Left lobe of liver (tissue), 2 donors: ENCODE measurements at regions not wholly inside any gene's neighbourhood (a gene's known extent, or its start where the extent isn't known, plus 50 kb on each side); places are given as distances from the start of the nearest gene placed in this dataset.

Experiments
- ATAC-seq: fragments of 200-7000 bp; cut with Tn5 transposase; one replicate; pipeline ENCODE4 v1.9.1; 2020; ENCODE audit warnings: mild to moderate bottlenecking, moderate library complexity
- DNase-seq: peaks from one replicate; pipeline ENCODE4 v3.0.0-alpha.2; 2020; ENCODE audit warnings: low spot score
- donor health status: DM: no; HTN: no; CAD: no; lungs with moderate emphysema.
- donor health status: DM: no; HTN: yes; CAD: no.

DNA sequence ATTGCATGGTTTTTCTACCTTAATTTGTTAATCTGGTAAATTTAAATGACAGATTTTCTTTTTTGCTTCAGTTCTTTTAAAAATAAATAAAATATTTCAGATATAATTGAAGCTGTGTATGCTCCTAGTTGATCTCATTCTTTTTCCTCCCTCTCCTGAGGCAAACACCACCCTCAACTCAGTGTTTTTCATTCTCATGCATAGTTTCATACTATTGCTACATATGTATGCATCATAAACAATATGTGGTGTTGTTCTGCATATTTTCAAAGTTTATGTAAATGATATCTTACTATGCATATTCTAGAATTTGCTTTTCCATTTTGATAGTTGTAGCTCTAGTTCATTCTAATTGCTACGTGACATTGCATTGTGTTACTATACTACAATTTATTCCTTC lies 257.2 kb upstream of the POU3F1 start:
- no peak for DNase-seq
- ATAC-seq, result no peak

DNA sequence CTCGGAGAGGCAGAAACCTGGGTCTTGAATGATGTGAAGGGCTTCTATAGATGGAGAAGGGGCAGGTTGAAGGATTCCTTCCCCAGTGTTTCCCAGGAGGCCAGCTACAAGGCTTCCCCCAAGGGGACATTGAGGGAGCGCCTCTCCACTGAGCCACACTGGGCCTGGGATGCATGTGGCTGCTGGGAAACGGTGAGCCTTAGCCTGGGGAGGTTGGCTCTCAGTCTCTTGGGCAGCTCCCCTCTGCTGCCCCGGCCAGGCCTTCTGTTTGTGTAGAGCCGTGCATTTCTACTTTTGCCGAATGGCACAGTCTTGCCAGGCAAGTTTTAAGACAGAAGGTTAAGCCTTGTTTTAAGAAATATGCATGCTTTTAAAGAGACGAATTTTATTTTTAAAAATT lies 254.4 kb upstream of the POU3F1 start:
- ATAC-seq (no peak), DNase-seq (no peak)

DNA sequence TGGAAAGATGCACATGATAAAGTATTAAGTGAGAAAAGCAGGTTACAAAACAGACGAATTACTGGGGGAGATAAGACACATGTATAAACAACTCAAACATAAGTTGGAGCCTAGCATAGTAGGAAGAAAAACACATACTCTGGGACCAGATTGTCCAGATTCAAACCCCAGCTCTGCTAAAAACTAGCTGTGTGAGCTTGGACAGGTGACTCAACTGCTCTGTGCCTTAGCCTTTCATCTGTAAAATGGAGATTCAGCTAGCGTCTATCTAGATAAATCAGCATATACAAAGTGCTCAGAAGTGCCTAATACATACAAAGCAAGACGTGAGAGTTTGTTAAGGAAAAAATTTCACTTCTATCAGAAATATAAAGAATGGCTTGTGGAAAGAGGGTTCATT lies 254.0 kb upstream of the POU3F1 start:
- no peak for ATAC-seq
- DNase-seq, result no peak

- ATAC-seq (no peak), DNase-seq (no peak)
Observed at GRCh38 chr1:38297842-38298241, 251.2 kb upstream of the POU3F1 start.

DNA sequence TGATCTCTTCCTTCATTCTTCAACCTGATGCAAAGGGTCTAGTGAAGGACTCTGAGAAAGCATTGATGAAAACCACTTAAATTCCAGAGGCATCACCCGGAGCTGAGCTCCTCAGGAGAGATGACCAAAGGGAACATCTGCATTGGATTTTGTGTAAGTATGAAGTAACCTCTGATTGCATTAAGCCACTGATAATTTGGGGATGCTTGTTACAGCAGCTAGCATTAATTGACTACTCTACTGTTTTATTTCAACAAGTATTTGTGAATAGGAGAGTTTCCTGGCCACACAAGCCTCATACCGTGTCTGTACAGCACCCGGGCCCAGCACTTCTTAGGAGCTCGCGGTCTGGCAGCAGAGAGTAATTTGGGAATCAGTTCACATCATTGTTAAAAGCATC lies 250.7 kb upstream of the POU3F1 start:
- ATAC-seq, result no peak
- no peak for DNase-seq

DNA sequence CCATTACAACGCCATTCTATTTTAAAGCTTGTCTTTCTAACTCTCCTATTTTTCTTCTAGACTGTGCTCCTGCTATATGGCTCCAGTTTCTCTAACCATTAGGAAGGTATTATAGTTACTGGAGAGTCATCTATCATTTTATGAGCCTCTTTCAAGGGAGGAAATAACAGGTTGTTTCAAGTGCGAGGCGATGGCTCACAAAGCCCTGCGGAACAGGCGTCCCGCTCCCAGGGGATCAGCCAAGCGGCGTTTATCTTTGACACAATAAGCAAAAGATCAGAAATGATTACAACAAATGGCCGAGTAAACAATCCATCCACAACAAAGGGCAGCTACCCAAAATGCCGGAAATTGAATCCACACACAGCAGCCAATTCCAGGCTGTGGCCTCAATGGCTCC lies 249.5 kb upstream of the POU3F1 start:
- no peak for DNase-seq
- no peak for ATAC-seq

DNA sequence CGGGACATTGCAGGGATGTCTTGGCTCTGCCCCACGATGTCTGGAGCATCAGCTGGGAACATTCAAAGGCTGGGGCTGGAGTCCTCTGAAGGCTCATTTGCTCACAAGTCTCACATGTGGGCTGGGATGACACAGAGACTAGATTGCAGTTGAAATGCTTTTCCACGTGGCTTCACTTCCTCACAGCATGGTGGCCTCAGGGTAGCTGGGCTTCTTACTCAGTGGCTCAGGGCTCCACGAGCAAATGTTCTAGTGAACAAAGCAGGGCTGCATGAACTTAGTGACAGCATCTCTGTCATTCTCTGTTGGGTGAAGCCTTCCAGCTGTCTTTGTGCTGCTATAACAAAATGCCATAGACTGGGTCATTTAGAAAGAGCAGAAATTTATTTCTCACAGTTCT lies 247.0 kb upstream of the POU3F1 start:
- DNase-seq (no peak), ATAC-seq (no peak)

GRCh38 chr1:38292969-38293368 lies 246.4 kb upstream of the POU3F1 start:
- no peak for ATAC-seq
- no peak for DNase-seq

DNA sequence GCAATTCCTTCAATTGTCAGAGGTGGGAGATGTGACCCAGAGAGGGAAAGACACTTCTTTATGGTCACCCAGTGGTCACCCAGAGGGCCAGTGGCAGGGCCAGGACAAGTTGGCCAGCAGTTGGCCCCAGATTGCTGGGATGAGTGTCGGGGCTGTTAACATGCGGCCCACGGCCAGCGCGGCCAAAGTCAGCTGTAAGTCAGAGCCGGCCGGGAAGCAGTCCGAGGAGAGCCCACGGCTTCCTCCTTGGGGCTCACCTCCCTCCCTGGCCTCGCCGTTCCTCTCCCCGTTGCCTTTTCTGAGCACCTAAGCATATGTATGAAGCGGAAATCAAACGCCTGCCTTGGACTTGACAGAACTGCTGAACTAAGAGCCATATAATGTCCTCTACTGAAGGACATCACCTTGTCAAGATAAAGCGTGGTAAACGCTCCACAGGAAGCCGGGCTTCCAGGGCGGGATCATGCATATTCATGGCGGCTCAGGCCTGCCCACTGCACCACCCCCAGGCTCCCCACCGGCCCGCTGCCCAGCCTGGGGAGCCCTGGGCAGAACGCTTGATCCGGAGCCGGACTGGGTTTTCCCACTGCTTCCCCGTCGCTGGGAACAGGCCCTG lies 245.4 kb upstream of the POU3F1 start:
- ATAC-seq, result no peak
- DNase-seq, result no peak

DNA sequence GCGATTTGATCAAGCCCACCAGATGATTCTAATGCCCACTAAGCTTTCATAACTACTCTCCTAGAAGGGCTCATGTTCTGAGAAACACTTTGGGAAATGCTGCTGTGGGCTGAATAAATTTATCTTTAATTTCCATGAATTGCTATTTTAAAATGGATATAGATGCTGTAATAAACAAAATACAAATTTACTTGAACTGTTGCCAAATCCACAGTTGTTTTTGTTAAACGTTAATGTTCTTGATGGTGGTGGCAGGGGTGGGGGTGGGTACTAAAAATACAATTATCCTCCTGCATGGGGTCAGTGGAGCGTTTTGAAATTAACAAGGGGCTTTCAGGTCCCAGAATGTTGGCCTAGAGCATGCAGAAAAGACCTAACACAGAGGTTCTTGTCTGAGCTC lies 244.7 kb upstream of the POU3F1 start:
- no peak for DNase-seq
- ATAC-seq, result no peak

DNA sequence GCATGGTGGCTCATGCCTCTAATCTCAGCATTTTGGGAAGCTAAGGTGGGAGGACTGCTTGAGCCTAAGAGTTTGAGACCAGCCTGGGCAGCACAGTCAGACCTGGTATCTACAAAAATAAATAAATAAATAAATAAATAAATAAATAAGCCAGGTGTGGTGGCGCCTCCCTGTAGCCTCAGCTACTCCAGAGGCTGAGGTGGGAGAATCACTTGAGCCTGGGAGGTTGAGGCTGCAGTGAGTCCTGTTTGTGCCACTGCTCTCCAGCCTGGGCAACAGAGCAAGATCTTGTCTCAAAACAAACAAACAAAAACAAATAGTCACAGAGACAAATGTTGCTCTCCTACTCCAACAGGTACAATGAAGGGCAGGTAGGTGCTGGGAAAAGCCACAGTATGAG lies 242.4 kb upstream of the POU3F1 start:
- ATAC-seq, result no peak
- no peak for DNase-seq

GRCh38 chr1:38287547-38287946 lies 241.0 kb upstream of the POU3F1 start:
- peak; percentile 83 for ATAC-seq
- DNase-seq, result no peak

- ATAC-seq (no peak), DNase-seq (no peak)
Observed at GRCh38 chr1:38287036-38287435, 240.4 kb upstream of the POU3F1 start.

DNA sequence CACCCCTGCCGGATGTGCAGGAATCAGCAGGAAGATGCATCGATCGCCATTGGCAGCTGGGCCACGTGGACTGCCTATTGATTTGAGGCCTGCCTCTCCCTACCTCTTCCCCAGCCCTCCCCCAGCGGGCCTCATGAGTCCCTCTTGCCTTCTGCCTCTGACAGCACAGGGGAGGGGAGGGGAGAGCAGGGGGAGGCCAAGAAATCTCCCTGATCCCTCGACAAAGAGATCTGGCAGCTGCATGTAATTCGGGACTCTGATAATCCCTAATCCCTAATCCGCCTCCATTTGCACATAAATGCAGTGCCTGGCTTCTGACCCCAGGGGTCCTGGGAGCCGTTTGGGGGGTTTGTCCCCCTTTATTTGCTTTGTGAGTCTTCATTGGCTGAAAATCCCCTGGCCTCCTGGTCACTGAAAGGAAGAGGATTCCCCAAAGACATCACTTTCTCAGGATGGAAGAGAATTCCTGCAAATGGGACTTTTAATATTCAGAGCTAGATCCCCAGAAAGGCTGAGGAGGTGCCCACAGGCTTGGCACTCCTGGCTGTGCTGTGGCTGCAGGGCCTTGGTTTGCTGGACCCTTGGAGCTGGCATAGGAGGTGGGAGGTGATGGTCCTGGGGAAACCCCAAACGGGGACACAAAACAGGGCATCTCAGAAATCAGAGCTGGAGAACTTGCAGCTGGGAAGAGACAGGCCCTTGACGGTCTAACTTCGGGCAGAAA lies 239.4 kb upstream of the POU3F1 start:
- ATAC-seq (no peak), DNase-seq (peak; percentile 33)

DNA sequence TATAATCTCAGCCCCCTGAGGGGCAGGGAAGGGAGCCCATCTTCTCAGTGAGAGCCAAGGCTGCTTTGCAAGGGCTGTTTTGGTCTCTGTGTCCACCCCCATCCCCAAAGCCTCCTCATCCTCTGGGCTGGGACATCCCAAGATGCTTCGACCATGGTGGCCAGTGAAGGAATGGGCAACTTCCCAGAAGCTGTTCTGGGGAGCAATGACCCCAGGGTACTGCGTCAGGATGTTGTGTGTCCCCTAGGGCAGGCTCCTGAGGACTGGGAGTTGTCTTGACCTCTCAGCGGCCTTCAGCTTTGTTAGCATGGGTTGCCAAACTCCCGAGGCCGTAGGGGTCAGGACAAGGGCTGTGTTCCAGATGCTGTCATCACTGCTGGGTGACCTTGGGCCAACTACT lies 238.4 kb upstream of the POU3F1 start:
- DNase-seq (peak; percentile 50), ATAC-seq (peak; percentile 74)

DNA sequence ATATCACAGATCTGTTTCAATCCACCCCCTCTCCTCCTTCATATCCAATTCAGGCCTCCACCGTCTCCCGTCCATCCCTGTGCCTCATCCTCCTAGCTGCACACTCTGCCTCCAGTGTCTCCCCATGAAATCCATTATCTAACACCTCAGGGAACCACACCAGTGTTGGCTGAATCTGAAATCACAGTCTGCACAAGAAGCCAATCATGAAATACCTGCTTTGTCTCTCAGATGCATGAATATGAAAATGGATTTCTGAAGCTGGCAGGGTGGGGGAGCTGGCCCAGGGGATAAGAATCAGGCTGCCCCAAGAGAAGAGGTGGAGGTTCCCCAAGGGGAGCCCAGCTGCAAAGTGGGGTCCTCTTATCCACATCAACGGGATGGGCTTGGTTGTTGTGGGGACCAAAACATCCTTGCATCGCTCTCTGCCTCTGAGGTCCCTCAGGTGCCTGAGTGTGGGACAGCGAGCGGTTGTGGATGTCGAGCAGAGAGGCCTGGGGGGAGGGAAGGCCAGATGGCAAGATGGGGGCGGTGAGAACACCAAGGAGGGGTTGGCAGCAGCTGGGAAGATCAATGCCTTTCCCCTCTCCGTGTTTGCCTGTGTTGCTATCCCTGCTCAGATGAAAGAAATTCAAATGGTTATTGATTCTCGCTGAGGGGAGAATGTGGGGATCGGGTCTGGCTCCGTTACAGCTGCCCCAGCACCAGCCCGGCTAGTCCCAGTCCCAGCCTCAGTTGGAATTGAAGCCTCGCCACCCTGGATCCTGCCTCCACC lies 237.3 kb upstream of the POU3F1 start:
- DNase-seq (peak; percentile 21), ATAC-seq (no peak)

- ATAC-seq, result no peak
Observed at GRCh38 chr1:38279148-38279547, 232.6 kb upstream of the POU3F1 start.

GRCh38 chr1:38277646-38278045 lies 231.1 kb upstream of the POU3F1 start:
- ATAC-seq (no peak), DNase-seq (no peak)

More at GRCh38 chr1:38279148-38279547, 232.6 kb upstream of the POU3F1 start:
- DNase-seq, result no peak

DNA sequence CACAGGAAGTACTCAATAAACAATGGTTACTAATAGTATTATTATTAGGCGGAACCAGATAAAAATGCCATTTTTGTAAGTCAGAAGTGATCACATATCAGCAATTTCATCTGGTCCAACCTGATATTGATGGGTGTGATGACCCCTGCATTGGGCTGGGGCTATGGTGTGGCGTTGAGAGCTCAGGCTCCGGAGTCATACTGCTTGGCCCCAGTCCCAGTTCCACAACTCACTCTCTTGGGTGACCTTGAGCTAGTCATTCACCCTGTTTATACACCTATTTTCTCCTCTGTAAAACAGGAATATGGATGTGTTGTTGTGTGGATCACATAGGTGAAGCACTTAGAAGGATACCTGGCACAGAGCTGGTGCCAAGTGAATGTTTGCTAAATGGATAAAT lies 229.4 kb upstream of the POU3F1 start:
- ATAC-seq, result no peak
- DNase-seq, result no peak

DNA sequence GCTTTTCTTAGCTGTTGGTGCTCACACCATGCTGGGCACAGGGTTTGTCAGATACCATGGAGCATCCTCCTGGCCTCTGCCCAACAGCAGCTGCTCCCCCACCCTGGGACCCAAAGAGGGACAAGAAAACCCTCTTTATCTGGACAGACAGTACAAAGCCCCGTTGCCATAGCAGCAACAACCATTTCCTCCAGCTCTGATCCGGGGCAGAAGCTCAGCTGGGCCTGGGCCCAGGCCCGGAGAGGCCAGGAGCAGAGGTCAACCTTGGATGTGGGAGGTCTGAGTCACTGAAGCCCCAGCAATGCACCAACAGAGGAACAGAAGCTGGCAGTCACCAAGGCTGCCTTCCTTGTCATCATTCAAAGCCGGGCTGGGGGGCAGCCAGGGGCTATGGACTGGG lies 228.4 kb upstream of the POU3F1 start:
- DNase-seq (no peak), ATAC-seq (peak; percentile 57)

- DNase-seq (no peak), ATAC-seq (no peak)
Observed at GRCh38 chr1:38273196-38273804, 226.7 kb upstream of the POU3F1 start.

DNA sequence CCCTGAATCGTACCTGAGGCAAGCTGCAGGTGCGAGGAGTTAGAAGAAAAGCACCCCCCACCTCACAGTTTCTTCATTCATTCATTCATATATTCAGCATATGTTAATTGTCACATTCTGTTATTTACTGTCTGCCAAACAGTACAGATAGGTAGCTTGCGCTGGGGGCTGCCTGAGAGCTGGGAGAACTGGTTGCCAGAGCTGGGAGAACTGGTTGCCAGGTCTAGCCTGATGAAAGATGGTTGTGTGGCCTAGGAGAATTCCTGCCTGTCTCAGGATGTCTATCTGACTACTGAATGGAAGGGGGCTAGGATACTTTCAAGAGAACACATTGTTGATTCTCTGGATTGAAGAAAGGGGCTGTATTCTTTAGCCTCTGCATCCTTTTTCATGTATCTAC lies 225.9 kb upstream of the POU3F1 start:
- ATAC-seq, result no peak
- DNase-seq, result no peak
